K562 (cell line): ENCODE measurements at regions not wholly inside any gene's neighbourhood (a gene's known extent, or its start where the extent isn't known, plus 50 kb on each side); places are given as distances from the start of the nearest gene placed in this dataset.

ENCODE experiments used
- ATAC-seq: fragments of 200-7000 bp; cut with Tn5 transposase; 3 replicates; pipeline ENCODE4 v1.9.1; 2020; ENCODE audit warnings: moderate library complexity
- BruUV-seq: library from RNA; stranded (reverse); fragments of 400-500 nt; replicated peaks from 2 replicates; lab custom pipeline; 2021; lab: Mats Ljungman, UMichigan
- CTCF ChIA-PET: fragments of 300-600 bp; formaldehyde crosslinking; extraction: SDS; loops from one replicate; lab custom pipeline; 2021; ENCODE audit warnings: low intra/inter-chr PET ratio; lab: Yijun Ruan, JAX
- POLR2A ChIA-PET: fragments of 300-600, 350-650 bp; sonication (Branson Sonifier 250); formaldehyde crosslinking; extraction: SDS; loops from one replicate; lab custom pipeline; 2021; ENCODE audit warnings: antibody characterized with exemption, inconsistent platforms; lab: Yijun Ruan, JAX
- DNase-seq, 4 experiments: peaks; one replicate each; pipeline versions ENCODE4 v3.0.0 to v3.0.0-alpha.2; 2011 to 2018; ENCODE audit warnings: low spot score in 3 of 4, mixed read lengths in 3 of 4; ENCODE audit errors: extremely low read depth in 1 of 4
- FAIRE-seq: peaks from 2 replicates; lab custom pipeline; 2011; peaks lifted over from hg19 to GRCh38; lab: Jason Lieb, UNC
- H2AFZ ChIP-seq: 2 replicates; pipeline ENCODE4 v1.6.0; 2011; ENCODE audit warnings: low read depth, low read length, control low read depth, inconsistent platforms
- H3K27ac ChIP-seq: fragments of 200-600 bp; 3 replicates; pipeline ENCODE4 v1.8.0; 2011; ENCODE audit warnings: low read depth, mild to moderate bottlenecking, control low read depth, inconsistent platforms, low read length, moderate library complexity, mixed read lengths; ENCODE audit errors: extremely low read depth
- H3K27me3 ChIP-seq, 2 experiments: fragments of 300-600 bp in 1 of 2; 2 replicates in 1 of 2; 3 replicates in 1 of 2; pipeline versions ENCODE4 v1.6.0 to v1.8.0; 2011; ENCODE audit warnings: inconsistent platforms in 2 of 2, low read length in 2 of 2, mild to moderate bottlenecking in 1 of 2, mixed read lengths in 1 of 2, moderate library complexity in 1 of 2; ENCODE audit not compliant: control insufficient read depth in 2 of 2, insufficient read depth in 2 of 2
- H3K36me3 ChIP-seq: fragments of 300-600 bp; 3 replicates; pipeline ENCODE4 v1.8.0; 2011; ENCODE audit warnings: mild to moderate bottlenecking, low read length, inconsistent platforms; ENCODE audit not compliant: control insufficient read depth, insufficient read depth
- H3K4me1 ChIP-seq, 2 experiments: fragments of 200-600 bp in 1 of 2; replicated peaks in 1 of 2; 2 replicates in 1 of 2; 3 replicates in 1 of 2; pipeline versions ENCODE4 v1.5.1 to v1.8.0; 2011; ENCODE audit warnings: inconsistent platforms in 2 of 2, low read length in 2 of 2, mild to moderate bottlenecking in 1 of 2, mixed read lengths in 1 of 2, moderate library complexity in 1 of 2; ENCODE audit not compliant: control insufficient read depth in 2 of 2, insufficient read depth in 2 of 2
- H3K4me2 ChIP-seq: 2 replicates; pipeline ENCODE4 v1.6.1; 2011; ENCODE audit warnings: low read length, control low read depth, inconsistent platforms, mixed read lengths; ENCODE audit not compliant: insufficient read depth
- H3K4me3 ChIP-seq: fragments of 200-600 bp; sonication (generic), shearing (Covaris generic); 2 replicates; pipeline ENCODE4 v1.5.1; 2016; ENCODE audit warnings: control low read depth, inconsistent platforms
- H3K79me2 ChIP-seq: fragments of 200-600 bp; 3 replicates; pipeline ENCODE4 v1.8.0; 2011; ENCODE audit warnings: low read length, inconsistent platforms; ENCODE audit not compliant: control insufficient read depth, insufficient read depth
- H3K9ac ChIP-seq, 2 experiments: 2 replicates each; pipeline versions ENCODE4 v1.6.0 to v1.6.1; 2011; ENCODE audit warnings: low read depth in 2 of 2, low read length in 2 of 2, control low read depth in 1 of 2, inconsistent platforms in 1 of 2, mild to moderate bottlenecking in 1 of 2, mixed read lengths in 1 of 2; ENCODE audit not compliant: insufficient read depth in 1 of 2
- H3K9me1 ChIP-seq: one replicate; pipeline ENCODE4 v1.6.0; 2011; ENCODE audit warnings: inconsistent platforms, mild to moderate bottlenecking, low read length, moderate library complexity; ENCODE audit not compliant: control insufficient read depth, insufficient read depth
- H3K9me3 ChIP-seq: replicated peaks from 2 replicates; pipeline ENCODE4 v1.5.1; 2011; ENCODE audit warnings: low read depth, low read length, inconsistent platforms; ENCODE audit not compliant: control insufficient read depth, insufficient read depth
- H4K20me1 ChIP-seq: replicated peaks from 2 replicates; pipeline ENCODE4 v1.6.1; 2011; ENCODE audit warnings: low read length, inconsistent platforms, mixed read lengths; ENCODE audit not compliant: control insufficient read depth, insufficient read depth
- CXXC5 ChIP-seq: fragments of 250-450 bp; sonication (Bioruptor Pico); IDR thresholded peaks from 2 replicates; pipeline ENCODE4 v1.8.0; 2022; ENCODE audit warnings: inconsistent platforms, mild to moderate bottlenecking, moderate library complexity
- DMBX1 ChIP-seq: fragments of 250-450 bp; sonication (Bioruptor Pico); IDR thresholded peaks from 2 replicates; pipeline ENCODE4 v1.8.0; 2022; ENCODE audit warnings: inconsistent platforms, mild to moderate bottlenecking, moderate library complexity, borderline replicate concordance
- GABPB1 ChIP-seq: sonication (generic); formaldehyde crosslinking; IDR thresholded peaks from 2 replicates; pipeline ENCODE4 v1.8.0; 2022; ENCODE audit warnings: mild to moderate bottlenecking, missing genetic modification reagents
- KHSRP ChIP-seq: fragments of 450-650 bp; IDR thresholded peaks from 2 replicates; pipeline ENCODE4 v1.6.1; 2017
- KLF6 ChIP-seq: fragments of 250-450 bp; sonication (Bioruptor Pico); IDR thresholded peaks from 2 replicates; pipeline ENCODE4 v1.4.0; 2020; ENCODE audit warnings: mild to moderate bottlenecking, moderate library complexity, borderline replicate concordance
- NFE2L1 ChIP-seq: fragments of 450-650 bp; IDR thresholded peaks from 2 replicates; pipeline ENCODE4 v1.6.1; 2016; ENCODE audit warnings: missing genetic modification characterization, low read depth, mild to moderate bottlenecking, missing compliant biosample characterization, moderate library complexity, borderline replicate concordance
- PML ChIP-seq: IDR thresholded peaks from 2 replicates; pipeline ENCODE4 v1.6.1; 2012; ENCODE audit warnings: low read length, inconsistent platforms
- POLR2G ChIP-seq: fragments of 200-400 bp; formaldehyde crosslinking; IDR thresholded peaks from 2 replicates; pipeline ENCODE4 v1.6.1; 2017; ENCODE audit warnings: low read depth, mild to moderate bottlenecking, antibody characterized with exemption, low read length, moderate library complexity
- PREB ChIP-seq: sonication (generic); formaldehyde crosslinking; IDR thresholded peaks from 2 replicates; pipeline ENCODE4 v1.8.1; 2023; ENCODE audit warnings: mild to moderate bottlenecking, missing genetic modification reagents
- PTBP1 ChIP-seq: fragments of 200-400 bp; formaldehyde crosslinking; IDR thresholded peaks from 2 replicates; pipeline ENCODE4 v1.6.1; 2017; ENCODE audit warnings: low read depth, low read length
- RBM25 ChIP-seq: fragments of 200-400 bp; formaldehyde crosslinking; IDR thresholded peaks from 2 replicates; pipeline ENCODE4 v1.6.1; 2018; ENCODE audit warnings: low read length, low read depth, moderate library complexity; ENCODE audit not compliant: severe bottlenecking
- SRSF7 ChIP-seq: fragments of 200-400 bp; formaldehyde crosslinking; optimal IDR thresholded peaks from 2 replicates; pipeline ENCODE3; 2017; ENCODE audit warnings: mild to moderate bottlenecking, low read depth, low read length
- ZBED1 ChIP-seq: IDR thresholded peaks from 2 replicates; pipeline ENCODE4 v1.6.1; 2014
- ZNF224 ChIP-seq: sonication (generic); formaldehyde crosslinking; IDR thresholded peaks from 2 replicates; pipeline ENCODE4 v1.8.0; 2022; ENCODE audit warnings: mild to moderate bottlenecking, missing genetic modification reagents
- ZNF253 ChIP-seq: fragments of 250-450 bp; sonication (Bioruptor Pico); conservative IDR thresholded peaks from 2 replicates; pipeline ENCODE4 v1.6.1; 2021; ENCODE audit warnings: mild to moderate bottlenecking
- ZNF398 ChIP-seq: fragments of 250-450 bp; sonication (Bioruptor Pico); IDR thresholded peaks from 2 replicates; pipeline ENCODE4 v1.8.0; 2021; ENCODE audit warnings: moderate library complexity, mild to moderate bottlenecking, inconsistent platforms
- ZZZ3 ChIP-seq: fragments of 450-650 bp; IDR thresholded peaks from 2 replicates; pipeline ENCODE4 v1.6.1; 2016; ENCODE audit warnings: antibody characterized with exemption, mild to moderate bottlenecking, moderate library complexity
- WGBS: fragments of 100-300 bp; shearing (Covaris generic); methylation state at CpG from one replicate; pipeline ENCODE4 v1.1.6; 2016; ENCODE audit warnings: low coverage, mixed read lengths; ENCODE audit not compliant: insufficient coverage; ENCODE audit errors: missing lambda C conversion rate; 5-methylcytosine and 5-hydroxymethylcytosine counted together
- in situ Hi-C: fragments of 300-500 bp; cut with MboI; formaldehyde crosslinking; loops from 4 replicates; pipeline ENCODE4 v1.15.0; 2018; ENCODE audit warnings: inconsistent platforms, mixed read lengths
- intact Hi-C: fragments of 100-400 bp; cut with micrococcal nuclease; formaldehyde crosslinking; loops from 2 replicates; pipeline ENCODE4 v1.14.2; 2022

GRCh38 chr7:55624813-55625212, 52.5 kb upstream of the VOPP1 start:
- FAIRE-seq = no peak
- H2AFZ ChIP-seq = no peak overlapping the region
- no peaks in the 10 kb centered on the region for H3K4me1 ChIP-seq
- H3K36me3 ChIP-seq = no peaks in the 10 kb centered on the region
- H3K9me3 ChIP-seq = no peaks in the 10 kb centered on the region
- TF ChIP-seq RBM25 (no peak), CXXC5 (CRISPR knock-in tag) (no peak), NFE2L1 (no peak), ZNF398 (no peak), ZNF253 (CRISPR knock-in tag) (no peak), ZNF224 (CRISPR knock-in tag) (no peak), ZBED1 (no peak), PML (no peak), SRSF7 (no peak), GABPB1 (CRISPR knock-in tag) (no peak), POLR2G (no peak), DMBX1 (CRISPR knock-in tag) (no peak), KLF6 (no peak), PREB (no peak), KHSRP (no peak), PTBP1 (no peak), ZZZ3 (no peak)
- H3K27ac ChIP-seq = no peak overlapping the region
- no TSS peak for BruUV-seq
- H3K9me1 ChIP-seq = no peaks in the 10 kb centered on the region
- POLR2A ChIA-PET = no interaction called here
- no peaks in the 10 kb centered on the region for H3K79me2 ChIP-seq
- no peak overlapping the region for H3K4me2 ChIP-seq
- no peak overlapping the region for H3K9ac ChIP-seq
- no peaks in the 10 kb centered on the region for H3K27me3 ChIP-seq
- H3K4me3 ChIP-seq = no peak overlapping the region
- ATAC-seq = no peak
- in situ Hi-C loops = no loop called here
- no peaks in the 10 kb centered on the region for H4K20me1 ChIP-seq
- DNase-seq = no peak
- intact Hi-C loops = no loop called here
- 0% methylated on average over 3 of the region's 3 CpGs for WGBS
- CTCF ChIA-PET = no interaction called here
